GM23248 (cell line): ENCODE measurements at regions not wholly inside any gene's neighbourhood (a gene's known extent, or its start where the extent isn't known, plus 50 kb on each side); places are given as distances from the start of the nearest gene placed in this dataset.

Source experiments
- DNase-seq: peaks from one replicate; pipeline ENCODE4 v3.0.0-alpha.2; 2015
- H2AFZ ChIP-seq: fragments of 200-600 bp; sonication (generic); 2 replicates; pipeline ENCODE4 v1.6.1; 2016; ENCODE audit warnings: antibody characterized with exemption
- H3F3A ChIP-seq: fragments of 200-600 bp; sonication (generic); 2 replicates; pipeline ENCODE4 v1.6.1; 2016; ENCODE audit warnings: mild to moderate bottlenecking, antibody characterized with exemption, mixed run types; ENCODE audit not compliant: insufficient read depth
- H3K27ac ChIP-seq: fragments of 200-600 bp; sonication (generic); 2 replicates; pipeline ENCODE4 v1.5.1; 2016; ENCODE audit warnings: mild to moderate bottlenecking
- H3K27me3 ChIP-seq: fragments of 200-600 bp; sonication (generic); replicated peaks from 2 replicates; pipeline ENCODE4 v1.6.1; 2016; ENCODE audit warnings: mild to moderate bottlenecking; ENCODE audit not compliant: insufficient read depth
- H3K36me3 ChIP-seq: fragments of 200-600 bp; sonication (generic); 2 replicates; pipeline ENCODE4 v1.6.1; 2016; ENCODE audit warnings: low read depth, mild to moderate bottlenecking
- H3K4me1 ChIP-seq: fragments of 200-600 bp; sonication (generic); 2 replicates; pipeline ENCODE4 v1.6.1; 2016; ENCODE audit warnings: mild to moderate bottlenecking; ENCODE audit not compliant: insufficient read depth
- H3K4me2 ChIP-seq: fragments of 200-600 bp; sonication (generic); one replicate; pipeline ENCODE4 v1.6.1; 2016; ENCODE audit warnings: mild to moderate bottlenecking; ENCODE audit not compliant: unreplicated experiment
- H3K4me3 ChIP-seq: fragments of 200-600 bp; sonication (generic); 2 replicates; pipeline ENCODE4 v1.5.1; 2016; ENCODE audit warnings: mild to moderate bottlenecking
- H3K79me2 ChIP-seq: fragments of 200-600 bp; sonication (generic); 2 replicates; pipeline ENCODE4 v1.6.1; 2016; ENCODE audit warnings: mild to moderate bottlenecking; ENCODE audit not compliant: insufficient read depth
- H3K9ac ChIP-seq: fragments of 200-600 bp; sonication (generic); 2 replicates; pipeline ENCODE4 v1.6.1; 2016; ENCODE audit warnings: mild to moderate bottlenecking
- H3K9me2 ChIP-seq: fragments of 200-600 bp; sonication (generic); 2 replicates; pipeline ENCODE4 v1.6.1; 2016; ENCODE audit warnings: mixed run types, mild to moderate bottlenecking, moderate library complexity; ENCODE audit not compliant: insufficient read depth
- H3K9me3 ChIP-seq: fragments of 200-600 bp; sonication (generic); one replicate; pipeline ENCODE4 v1.6.1; 2017; ENCODE audit warnings: low read depth
- H4K20me1 ChIP-seq: fragments of 200-600 bp; sonication (generic); 2 replicates; pipeline ENCODE4 v1.6.0; 2016; ENCODE audit not compliant: insufficient read depth
- EZH2 ChIP-seq: fragments of 200-600 bp; sonication (generic); IDR thresholded peaks from 2 replicates; pipeline ENCODE4 v1.6.1; 2018; ENCODE audit warnings: antibody characterized with exemption, mild to moderate bottlenecking; ENCODE audit not compliant: insufficient read depth, poor library complexity, severe bottlenecking
- EZH2phosphoT487 ChIP-seq: fragments of 200-600 bp; sonication (generic); IDR thresholded peaks from 2 replicates; pipeline ENCODE4 v1.6.1; 2018; ENCODE audit warnings: antibody characterized with exemption, moderate library complexity, mild to moderate bottlenecking, low read depth; ENCODE audit not compliant: insufficient read depth
- WGBS, 2 experiments: methylation state at CpG; one replicate each; pipeline ENCODE4 v1.1.6; 2015 to 2017; ENCODE audit warnings: low lambda C conversion rate in 2 of 2, low coverage in 1 of 2; ENCODE audit errors: missing lambda C conversion rate in 2 of 2; 5-methylcytosine and 5-hydroxymethylcytosine counted together
- in situ Hi-C: fragments of 300-500 bp; cut with MboI; formaldehyde crosslinking; loops from 2 replicates; pipeline ENCODE4 v1.15.0; 2020

GRCh38 chr10:20709708-20710107 is 187.4 kb downstream of the NEBL start:
- no peak overlapping the region for H3K4me2 ChIP-seq
- no peak overlapping the region for H3K9ac ChIP-seq
- DNase-seq = no peak
- H3K4me1 ChIP-seq = no peaks in the 10 kb centered on the region
- WGBS, 2 experiments = 12 to 18% methylated on average over 2 of the region's 2 CpGs
- H2AFZ ChIP-seq = no peak overlapping the region
- H3K27me3 ChIP-seq = no peaks in the 10 kb centered on the region
- in situ Hi-C loops = no loop called here
- H3K4me3 ChIP-seq = no peak overlapping the region
- TF ChIP-seq EZH2phosphoT487 (no peak), EZH2 (no peak)
- H3K9me3 ChIP-seq = no peaks in the 10 kb centered on the region
- H3K27ac ChIP-seq = no peak overlapping the region
- no peaks in the 10 kb centered on the region for H4K20me1 ChIP-seq
- no peaks in the 10 kb centered on the region for H3K9me2 ChIP-seq
- no peaks in the 10 kb centered on the region for H3F3A ChIP-seq
- no peaks in the 10 kb centered on the region for H3K36me3 ChIP-seq
- H3K79me2 ChIP-seq = no peaks in the 10 kb centered on the region

GRCh38 chr10:20708305-20708704 is 188.8 kb downstream of the NEBL start:
- no peak overlapping the region for H3K4me3 ChIP-seq
- H3K9me2 ChIP-seq = no peaks in the 10 kb centered on the region
- no peaks in the 10 kb centered on the region for H3F3A ChIP-seq
- WGBS, 2 experiments = 51 to 56% methylated on average over 4 of the region's 4 CpGs
- no peaks in the 10 kb centered on the region for H3K36me3 ChIP-seq
- TF ChIP-seq EZH2 (no peak), EZH2phosphoT487 (no peak)
- no peak overlapping the region for H3K9ac ChIP-seq
- no peak overlapping the region for H3K4me2 ChIP-seq
- DNase-seq = no peak
- H3K4me1 ChIP-seq = no peaks in the 10 kb centered on the region
- no peaks in the 10 kb centered on the region for H3K9me3 ChIP-seq
- no peak overlapping the region for H2AFZ ChIP-seq
- H4K20me1 ChIP-seq = no peaks in the 10 kb centered on the region
- no peaks in the 10 kb centered on the region for H3K79me2 ChIP-seq
- H3K27me3 ChIP-seq = no peaks in the 10 kb centered on the region
- no peak overlapping the region for H3K27ac ChIP-seq
- in situ Hi-C loops = no loop called here

- Histone ChIP-seq H3K4me2 (no peak overlapping the region), H3K9me3 (no peaks in the 10 kb centered on the region), H3K9me2 (no peaks in the 10 kb centered on the region), H3K4me1 (no peaks in the 10 kb centered on the region), H3K9ac (no peak overlapping the region), H4K20me1 (no peaks in the 10 kb centered on the region), H3K36me3 (no peaks in the 10 kb centered on the region), H3K79me2 (no peaks in the 10 kb centered on the region), H3K4me3 (no peak overlapping the region), H3K27ac (no peak overlapping the region), H3F3A (no peaks in the 10 kb centered on the region), H3K27me3 (no peaks in the 10 kb centered on the region), H2AFZ (no peak overlapping the region)
- in situ Hi-C loops = no loop called here
- 57% methylated on average over 3 of the region's 3 CpGs for WGBS, 2 experiments
- DNase-seq = no peak
- TF ChIP-seq EZH2 = no peak
These were observed 189.9 kb downstream of the NEBL start for GRCh38 chr10:20707251-20707650.

GRCh38 chr10:20698837-20699236 is 198.3 kb downstream of the NEBL start:
- H3K4me3 ChIP-seq = no peak overlapping the region
- H3K9me3 ChIP-seq = peaks cover 5% of the 10 kb centered on the region
- no peaks in the 10 kb centered on the region for H3K27me3 ChIP-seq
- no peak overlapping the region for H2AFZ ChIP-seq
- in situ Hi-C loops = no loop called here
- H3K9me2 ChIP-seq = no peaks in the 10 kb centered on the region
- no peak for DNase-seq
- H3F3A ChIP-seq = no peaks in the 10 kb centered on the region
- no peak for TF ChIP-seq EZH2
- no peak for TF ChIP-seq EZH2phosphoT487
- no peaks in the 10 kb centered on the region for H3K4me1 ChIP-seq
- H3K36me3 ChIP-seq = no peaks in the 10 kb centered on the region
- H3K27ac ChIP-seq = no peak overlapping the region
- H4K20me1 ChIP-seq = no peaks in the 10 kb centered on the region
- H3K9ac ChIP-seq = no peak overlapping the region
- no peak overlapping the region for H3K4me2 ChIP-seq
- H3K79me2 ChIP-seq = no peaks in the 10 kb centered on the region

DNA sequence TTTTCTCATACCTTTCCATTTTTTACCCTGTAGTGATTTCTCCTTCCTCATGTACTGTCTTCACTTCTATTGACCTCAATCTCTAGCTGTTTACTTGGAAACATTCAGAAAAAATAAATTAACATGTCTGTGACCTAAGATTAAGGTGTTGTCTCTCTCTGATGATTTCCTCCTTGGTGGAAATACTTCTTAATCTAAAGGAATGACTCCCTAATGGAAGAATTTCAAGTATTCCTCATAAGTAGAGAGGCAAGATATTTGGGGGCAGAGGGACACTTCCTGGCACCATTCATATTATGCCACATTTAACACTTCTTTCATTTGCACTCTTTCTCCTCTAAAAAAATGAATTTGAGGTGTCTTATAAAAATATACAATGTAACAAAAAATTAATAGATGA is 202.8 kb downstream of the NEBL start:
- Histone ChIP-seq H3K9ac (no peak overlapping the region), H3F3A (no peaks in the 10 kb centered on the region), H3K9me3 (no peaks in the 10 kb centered on the region), H3K27me3 (no peaks in the 10 kb centered on the region), H3K4me2 (no peak overlapping the region), H3K4me3 (no peak overlapping the region), H4K20me1 (no peaks in the 10 kb centered on the region), H3K9me2 (no peaks in the 10 kb centered on the region), H3K27ac (no peak overlapping the region), H2AFZ (no peak overlapping the region), H3K36me3 (no peaks in the 10 kb centered on the region), H3K79me2 (no peaks in the 10 kb centered on the region), H3K4me1 (no peaks in the 10 kb centered on the region)
- in situ Hi-C loops = no loop called here
- TF ChIP-seq EZH2 (no peak), EZH2phosphoT487 (no peak)
- DNase-seq = no peak
